DMS79 (cell line): ENCODE measurements at regions not wholly inside any gene's neighbourhood (a gene's known extent, or its start where the extent isn't known, plus 50 kb on each side); places are given as distances from the start of the nearest gene placed in this dataset.

Source experiments
- DNase-seq: peaks from one replicate; lab custom pipeline; 2025; lab: John Stamatoyannopoulos, UW

GRCh38 chr3:99500485-99500884 lies 137.9 kb upstream of the COL8A1 start:
- no peak for DNase-seq

- no peak for DNase-seq
Measured at GRCh38 chr3:99499235-99500158, 138.9 kb upstream of the COL8A1 start.

- DNase-seq, result no peak
Measured at GRCh38 chr3:99498550-99499234, 139.7 kb upstream of the COL8A1 start.

- no peak for DNase-seq
Measured at GRCh38 chr3:99487894-99488293, 150.5 kb upstream of the COL8A1 start.

- DNase-seq, result no peak
Measured at GRCh38 chr3:99485286-99485685, 153.1 kb upstream of the COL8A1 start.

- DNase-seq, result no peak
Measured at GRCh38 chr3:99484871-99485270, 153.5 kb upstream of the COL8A1 start.

- DNase-seq, result no peak
Measured at GRCh38 chr3:99483841-99484240, 154.6 kb upstream of the COL8A1 start.

- DNase-seq, result no peak
Measured at GRCh38 chr3:99482191-99482590, 156.2 kb upstream of the COL8A1 start.

- no peak for DNase-seq
Measured at GRCh38 chr3:99481561-99481960, 156.8 kb upstream of the COL8A1 start.

GRCh38 chr3:99479768-99480167 lies 158.6 kb upstream of the COL8A1 start:
- no peak for DNase-seq

- DNase-seq, result no peak
Measured at GRCh38 chr3:99477650-99478049, 160.7 kb upstream of the COL8A1 start.

- no peak for DNase-seq
Measured at GRCh38 chr3:99475229-99475628, 163.2 kb upstream of the COL8A1 start.

- no peak for DNase-seq
Measured at GRCh38 chr3:99474776-99475175, 163.6 kb upstream of the COL8A1 start.

- no peak for DNase-seq
Measured at GRCh38 chr3:99473321-99473751, 165.1 kb upstream of the COL8A1 start.

- no peak for DNase-seq
Measured at GRCh38 chr3:99472385-99472784, 166.0 kb upstream of the COL8A1 start.

GRCh38 chr3:99471353-99472323 lies 166.8 kb upstream of the COL8A1 start:
- no peak for DNase-seq

- DNase-seq, result no peak
Measured at GRCh38 chr3:99470841-99471240, 167.6 kb upstream of the COL8A1 start.

- DNase-seq, result no peak
Measured at GRCh38 chr3:99468918-99469317, 169.5 kb upstream of the COL8A1 start.

- no peak for DNase-seq
Measured at GRCh38 chr3:99467420-99467819, 171.0 kb upstream of the COL8A1 start.

- no peak for DNase-seq
Measured at GRCh38 chr3:99466331-99466730, 172.1 kb upstream of the COL8A1 start.

- DNase-seq, result no peak
Measured at GRCh38 chr3:99458013-99458412, 180.4 kb upstream of the COL8A1 start.

GRCh38 chr3:99442599-99442998 lies 195.8 kb upstream of the COL8A1 start:
- DNase-seq, result no peak
